ENCODE measurements at regions not wholly inside any gene's neighbourhood (a gene's known extent, or its start where the extent isn't known, plus 50 kb on each side); places are given as distances from the start of the nearest gene placed in this dataset.
"Not testable (repeated sequence)": the region's sequence is repeated elsewhere in the genome, so short reads cannot be mapped to it uniquely, and the experiment has no call there.

DNA sequence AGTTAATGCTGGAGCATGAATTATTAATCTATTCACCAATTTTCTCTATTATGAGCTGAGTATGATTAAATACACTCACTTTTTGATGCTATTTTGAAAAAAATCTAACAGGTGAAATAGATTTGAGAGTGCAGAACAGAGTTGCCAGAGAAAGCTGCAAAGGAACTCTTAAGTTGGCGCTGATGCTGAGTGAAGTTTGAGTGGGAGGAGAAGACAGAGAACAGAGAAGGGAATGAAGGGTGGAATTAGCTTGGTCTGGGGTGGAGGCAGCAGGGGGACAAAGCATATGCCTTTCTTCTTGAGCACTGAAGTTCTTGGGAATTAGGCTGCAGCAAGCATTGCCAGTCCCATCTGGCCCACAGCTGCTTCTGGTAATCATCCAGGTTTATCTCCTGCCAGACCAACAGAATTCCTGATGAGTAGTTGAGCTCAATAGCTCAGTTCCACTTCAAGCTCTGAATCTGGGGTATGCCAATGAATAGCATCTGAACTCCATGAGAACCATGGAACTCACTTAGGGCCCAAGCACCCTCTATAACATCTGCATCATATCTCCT lies 290.1 kb downstream of the HINT1 start:
- TF ChIP-seq POLR2A (IDR thresholded peaks at IDR 0.05; ENCODE audit: low read depth, low read length): no peak
- no peak for DNase-seq (ENCODE audit: insufficient read length, low spot score)
- no peak for FAIRE-seq

GRCh38 chr5:130871346-130872086 lies 293.5 kb downstream of the HINT1 start:
- FAIRE-seq: no peak
- DNase-seq (ENCODE audit: insufficient read length, low spot score): no peak
- no peak for TF ChIP-seq POLR2A (IDR thresholded peaks at IDR 0.05; ENCODE audit: low read depth, low read length)

DNA sequence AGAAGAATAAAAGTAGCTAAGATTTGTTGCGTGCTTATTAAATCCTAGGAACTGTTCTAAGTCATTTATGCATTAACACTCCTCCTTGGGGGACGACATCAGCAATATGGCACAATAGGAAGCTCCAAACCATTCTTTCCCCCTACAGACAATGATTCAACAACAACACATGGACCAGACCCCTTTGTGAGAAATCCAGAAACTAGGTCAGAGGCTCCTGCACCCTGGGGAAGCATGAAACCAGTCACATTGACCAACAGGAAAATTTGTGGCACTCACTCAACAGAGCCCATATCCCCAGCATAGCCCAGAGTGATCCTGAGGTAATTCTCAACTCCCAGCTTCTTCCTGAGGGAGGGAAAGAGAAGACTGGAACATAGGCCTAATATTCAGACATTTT lies 294.4 kb downstream of the HINT1 start:
- FAIRE-seq (no peak), DNase-seq (ENCODE audit: insufficient read length, low spot score) (no peak)
- no peak for TF ChIP-seq POLR2A (IDR thresholded peaks at IDR 0.05; ENCODE audit: low read depth, low read length)

- no peak for TF ChIP-seq POLR2A (IDR thresholded peaks at IDR 0.05; ENCODE audit: low read depth, low read length)
- no peak for FAIRE-seq
- DNase-seq (ENCODE audit: insufficient read length, low spot score): no peak
These were observed 296.7 kb downstream of the HINT1 start for GRCh38 chr5:130868186-130868840.

- no peak for TF ChIP-seq POLR2A (IDR thresholded peaks at IDR 0.05; ENCODE audit: low read depth, low read length)
- FAIRE-seq (no peak), DNase-seq (ENCODE audit: insufficient read length, low spot score) (no peak)
These were observed 319.8 kb downstream of the HINT1 start for GRCh38 chr5:130845049-130845765.

DNA sequence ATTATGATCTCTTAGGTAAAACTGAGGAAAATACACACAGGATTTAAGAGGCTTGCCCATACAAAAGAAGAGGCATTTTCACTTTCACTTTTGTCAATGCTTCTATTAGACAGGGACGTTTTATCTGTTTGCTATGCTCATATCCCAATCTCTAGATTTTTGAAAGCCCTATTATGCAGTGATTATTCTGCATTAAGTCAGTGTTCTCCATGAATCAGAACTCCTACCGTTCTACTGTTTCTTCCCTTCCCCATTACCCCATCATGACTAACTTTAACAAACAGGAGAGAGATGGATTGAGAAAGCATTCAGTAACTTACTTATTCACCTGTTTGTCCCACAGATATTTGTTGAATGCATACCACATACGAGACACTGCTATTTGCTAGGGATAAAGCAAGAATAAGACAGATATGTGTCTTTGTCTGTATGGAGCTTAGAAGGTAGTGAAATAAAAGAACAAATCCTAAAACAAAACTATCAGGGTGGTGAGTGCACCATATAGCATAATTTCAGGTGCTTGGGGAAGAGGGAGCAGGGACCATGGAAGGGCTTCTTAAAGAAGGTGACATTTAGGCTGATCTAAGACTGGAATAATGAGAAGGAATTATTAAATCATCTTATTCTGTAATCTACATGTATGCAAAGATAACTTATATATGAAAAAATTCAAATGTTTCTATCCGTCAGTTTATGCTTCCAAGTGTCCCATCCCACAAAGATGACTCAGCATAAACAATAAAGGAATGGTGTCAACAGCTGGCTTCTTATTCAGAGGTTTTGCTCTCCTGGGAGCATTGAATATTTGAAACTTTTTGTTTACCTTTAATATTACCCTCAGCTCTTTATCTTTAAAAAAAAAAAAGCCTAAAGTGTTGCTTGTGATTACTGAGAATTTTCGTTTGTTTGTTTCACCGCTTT lies 328.1 kb downstream of the HINT1 start:
- no peak for TF ChIP-seq POLR2A (IDR thresholded peaks at IDR 0.05; ENCODE audit: low read depth, low read length)
- no peak for FAIRE-seq
- no peak for DNase-seq (ENCODE audit: insufficient read length, low spot score)

- not testable (repeated sequence) for FAIRE-seq; DNase-seq (ENCODE audit: insufficient read length, low spot score)
These were observed 347.3 kb downstream of the HINT1 start for GRCh38 chr5:130817598-130818384.

GRCh38 chr5:130815246-130815645 lies 349.8 kb downstream of the HINT1 start:
- DNase-seq (ENCODE audit: insufficient read length, low spot score) (no peak), FAIRE-seq (no peak)
- TF ChIP-seq POLR2A (IDR thresholded peaks at IDR 0.05; ENCODE audit: low read depth, low read length): no peak

GRCh38 chr5:130808691-130809090 lies 356.4 kb downstream of the HINT1 start:
- DNase-seq (ENCODE audit: insufficient read length, low spot score) (no peak), FAIRE-seq (no peak)
- TF ChIP-seq POLR2A (IDR thresholded peaks at IDR 0.05; ENCODE audit: low read depth, low read length): no peak

GRCh38 chr5:130805648-130806047 lies 359.4 kb downstream of the HINT1 start:
- DNase-seq (ENCODE audit: insufficient read length, low spot score): no peak
- no peak for TF ChIP-seq POLR2A (IDR thresholded peaks at IDR 0.05; ENCODE audit: low read depth, low read length)
- no peak for FAIRE-seq

DNA sequence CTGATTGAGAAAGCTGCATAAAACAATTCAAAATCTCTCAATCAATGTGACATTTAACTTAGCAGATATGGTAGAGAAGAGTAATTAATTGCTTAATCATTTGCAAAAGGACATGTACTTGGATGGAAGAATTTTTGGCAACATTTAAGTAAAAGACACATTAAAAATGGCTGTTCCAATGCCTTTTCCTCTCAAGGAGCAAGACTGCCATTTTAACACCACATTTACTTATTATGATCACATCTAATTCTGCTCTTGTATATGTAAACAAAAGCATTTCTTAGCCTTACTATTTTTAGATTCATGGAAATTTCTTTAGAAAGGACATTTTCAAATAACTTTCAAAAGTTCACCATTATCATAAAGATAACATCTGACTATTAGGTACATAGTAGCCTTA lies 360.0 kb downstream of the HINT1 start:
- no peak for FAIRE-seq
- TF ChIP-seq POLR2A (IDR thresholded peaks at IDR 0.05; ENCODE audit: low read depth, low read length): no peak
- DNase-seq (ENCODE audit: insufficient read length, low spot score): no peak

GRCh38 chr5:130801963-130802362 lies 363.1 kb downstream of the HINT1 start:
- no peak for FAIRE-seq
- TF ChIP-seq POLR2A (IDR thresholded peaks at IDR 0.05; ENCODE audit: low read depth, low read length): no peak

DNA sequence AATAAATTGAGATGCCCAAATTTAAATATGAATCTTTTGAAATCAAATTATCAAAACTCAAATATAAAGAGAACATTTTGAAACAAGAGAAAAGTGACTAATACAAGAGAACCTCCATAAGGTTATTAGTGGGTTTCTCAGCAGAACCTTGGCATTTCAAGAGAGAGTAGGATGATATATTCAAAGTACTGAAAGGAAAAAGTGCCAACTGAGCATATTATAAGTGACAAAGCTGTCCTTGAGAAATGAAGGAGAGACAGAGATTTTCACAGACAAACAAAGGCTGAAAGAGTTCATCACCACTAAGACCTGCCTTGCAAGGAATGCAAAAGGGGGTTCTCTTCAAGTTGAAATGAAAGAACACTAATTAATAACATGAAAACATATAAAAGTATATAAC lies 366.0 kb downstream of the HINT1 start:
- DNase-seq (ENCODE audit: insufficient read length, low spot score) (no peak), FAIRE-seq (no peak)
- no peak for TF ChIP-seq POLR2A (IDR thresholded peaks at IDR 0.05; ENCODE audit: low read depth, low read length)

More at GRCh38 chr5:130801963-130802362, 363.1 kb downstream of the HINT1 start:
- no peak for DNase-seq (ENCODE audit: insufficient read length, low spot score)

Measured in H54 (cell line).